ENCODE measurements at regions not wholly inside any gene's neighbourhood (a gene's known extent, or its start where the extent isn't known, plus 50 kb on each side); places are given as distances from the start of the nearest gene placed in this dataset.
A peak's percentile ranks its signal among the peaks of the same experiment; 100 is the strongest.
"Not testable (repeated sequence)": the region's sequence is repeated elsewhere in the genome, so short reads cannot be mapped to it uniquely, and the experiment has no call there.

DNA sequence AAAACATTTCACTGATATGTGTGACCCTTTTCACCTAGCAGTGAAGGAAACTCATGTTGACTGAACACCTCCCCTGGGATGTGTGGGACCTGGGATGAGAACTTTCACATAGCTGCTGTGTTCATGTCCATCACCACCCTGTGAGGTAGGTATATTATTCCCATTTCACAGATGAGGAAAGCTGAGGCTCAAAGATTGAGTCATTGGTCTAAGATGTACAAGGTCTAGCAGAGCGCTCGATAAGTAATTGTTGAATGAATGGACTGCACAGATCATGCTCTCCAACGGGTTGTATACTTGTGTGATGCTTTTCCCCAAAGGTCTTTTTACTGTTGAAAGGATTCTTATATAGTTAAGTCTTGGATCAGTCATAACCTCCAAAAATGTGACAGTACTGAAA lies 75.6 kb upstream of the TSC22D1 start:
- DNase-seq = no peak

DNA sequence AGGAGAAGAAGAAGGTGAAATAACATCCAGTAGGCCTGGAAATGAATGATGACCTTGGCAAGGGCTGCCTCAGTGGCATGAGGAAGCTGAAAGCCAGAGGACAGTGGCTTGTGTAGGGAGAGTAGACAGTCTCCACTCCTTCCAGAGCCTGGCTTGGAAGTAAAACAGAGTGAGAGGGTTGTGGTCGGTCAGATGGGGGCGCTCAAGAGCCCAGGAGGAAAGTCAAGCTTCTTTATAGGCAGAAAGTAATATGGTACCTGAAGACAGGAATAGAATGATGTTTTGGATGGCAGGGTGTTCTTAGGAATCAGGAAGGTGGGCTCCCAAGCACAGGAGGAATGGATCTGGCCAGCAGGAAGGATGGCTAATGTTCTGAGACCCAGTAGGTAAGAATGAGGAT lies 75.1 kb upstream of the TSC22D1 start:
- DNase-seq = no peak

DNA sequence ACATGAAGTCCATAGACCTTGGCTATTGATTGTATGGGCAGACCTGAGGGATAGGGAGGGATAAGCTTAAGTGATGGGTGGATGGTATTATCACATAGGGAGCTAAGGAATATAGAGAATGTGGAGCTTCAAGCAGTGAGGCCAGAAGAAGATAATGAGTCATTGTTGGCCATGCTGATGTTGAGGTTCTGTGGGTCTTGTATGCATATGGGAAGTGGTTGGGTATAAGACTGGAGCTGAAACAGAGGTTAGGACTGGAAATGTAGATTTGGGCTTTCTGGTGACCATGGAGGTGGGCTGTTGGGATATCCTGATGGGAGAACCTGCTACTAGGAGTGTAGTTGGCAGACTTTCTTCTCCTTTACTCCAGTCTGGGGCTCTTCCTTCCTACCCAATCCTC lies 73.7 kb upstream of the TSC22D1 start:
- DNase-seq = no peak

DNA sequence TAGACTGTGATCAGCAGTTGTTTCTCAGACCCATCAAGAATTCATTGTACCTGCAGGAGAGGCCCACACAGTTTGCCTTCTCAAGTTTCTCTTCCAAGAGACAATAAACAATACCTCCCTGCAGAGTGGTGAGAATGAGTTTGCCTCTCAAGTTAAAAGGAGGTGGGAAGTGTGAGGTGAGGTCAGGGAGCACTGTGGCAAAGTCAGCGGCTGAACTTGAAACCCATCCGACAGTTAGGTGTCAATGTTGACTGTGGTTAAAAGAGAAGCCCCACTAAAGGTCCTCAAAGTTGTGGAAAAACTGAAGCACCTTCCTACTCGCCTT lies 72.9 kb upstream of the TSC22D1 start:
- DNase-seq = no peak

DNA sequence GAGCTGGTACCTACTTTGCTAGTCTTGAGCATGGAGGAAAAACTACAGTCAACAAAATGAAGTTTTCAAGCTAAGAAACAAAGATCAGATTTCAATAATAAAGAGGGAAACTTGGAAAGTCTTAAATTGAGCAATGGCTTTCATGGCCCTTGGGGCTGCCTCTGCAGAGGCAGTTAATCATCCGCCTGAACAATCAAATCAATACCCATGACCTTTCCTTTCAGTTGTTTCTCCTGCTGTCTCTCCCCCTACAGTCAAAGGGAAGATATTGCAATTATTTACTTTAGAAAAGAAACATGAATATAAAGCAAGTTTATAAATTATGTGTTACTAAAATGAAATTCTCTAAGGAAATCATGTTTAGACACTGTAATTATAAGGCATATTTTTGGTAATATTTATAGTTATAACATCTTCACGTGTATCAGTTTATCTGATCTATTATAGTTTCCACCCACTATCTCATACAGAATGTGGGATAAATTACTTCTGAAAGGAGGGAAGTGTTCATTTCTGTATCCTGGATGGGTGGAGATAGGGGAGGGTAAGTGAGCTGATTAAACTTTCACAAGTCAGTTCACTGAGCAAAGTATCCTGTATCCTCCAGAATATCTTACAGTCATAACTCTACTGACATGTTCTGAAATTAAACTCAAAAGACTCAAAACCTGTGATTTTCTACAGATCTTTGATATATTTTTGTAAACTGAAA lies 72.4 kb upstream of the TSC22D1 start:
- peak in 1 of 6 experiments; percentile 6 for DNase-seq

DNA sequence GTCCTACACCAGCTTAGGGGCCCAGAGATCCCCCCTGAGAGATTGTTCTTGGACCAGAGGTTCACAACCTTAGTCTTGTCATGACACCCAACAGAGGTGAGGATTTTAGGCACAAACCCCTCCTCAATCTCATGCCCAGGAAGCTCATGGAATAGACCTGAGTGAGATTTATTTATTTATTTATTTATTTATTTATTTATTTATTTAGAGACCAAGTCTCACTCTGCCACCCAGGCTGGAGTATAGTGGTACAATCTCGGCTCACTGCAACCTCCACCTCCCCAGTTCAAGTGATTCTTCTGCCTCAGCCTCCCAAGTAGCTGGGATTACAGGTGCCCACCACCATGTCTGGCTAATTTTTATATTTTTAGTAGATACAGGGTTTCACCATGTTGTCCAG lies 71.4 kb upstream of the TSC22D1 start:
- DNase-seq = not testable (repeated sequence)

DNA sequence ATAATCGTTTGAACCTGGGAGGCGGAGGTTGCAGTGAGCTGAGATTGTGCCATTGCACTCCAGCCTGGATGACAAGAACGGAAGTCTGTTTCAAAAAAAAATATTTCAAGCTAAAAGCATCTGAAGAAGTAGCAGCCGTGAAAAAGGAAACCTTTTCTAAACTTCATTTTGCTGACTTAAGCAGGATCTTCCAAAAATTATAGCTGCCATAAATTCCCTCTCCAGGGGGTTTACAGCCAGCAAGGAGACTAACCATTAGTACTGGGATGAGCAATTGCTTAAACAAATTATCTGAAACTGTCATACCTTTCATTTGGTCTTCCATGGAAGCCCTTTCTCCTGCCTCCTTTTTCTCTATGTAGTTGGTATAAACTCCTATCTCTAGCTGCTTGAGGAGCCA lies 69.9 kb upstream of the TSC22D1 start:
- DNase-seq = no peak

DNA sequence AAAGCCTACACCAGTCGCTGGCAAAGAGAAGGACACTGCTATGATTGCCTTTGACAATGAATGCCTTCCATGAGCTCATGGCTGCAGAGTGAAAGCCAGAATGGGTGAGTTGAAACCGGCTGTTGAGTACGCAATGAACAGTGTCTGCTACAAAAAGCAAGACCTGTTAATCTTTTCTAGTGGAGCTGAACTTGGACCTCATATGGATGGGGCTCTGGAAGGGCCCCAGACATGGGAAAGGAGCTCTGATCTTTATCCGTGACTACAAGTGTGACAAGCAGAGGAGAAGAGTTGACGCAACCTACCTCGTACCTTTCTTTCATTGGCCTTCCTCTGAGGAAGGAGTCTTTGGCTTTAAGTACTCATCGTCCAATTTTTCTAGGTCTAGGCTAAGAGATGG lies 67.1 kb upstream of the TSC22D1 start:
- DNase-seq = no peak

DNA sequence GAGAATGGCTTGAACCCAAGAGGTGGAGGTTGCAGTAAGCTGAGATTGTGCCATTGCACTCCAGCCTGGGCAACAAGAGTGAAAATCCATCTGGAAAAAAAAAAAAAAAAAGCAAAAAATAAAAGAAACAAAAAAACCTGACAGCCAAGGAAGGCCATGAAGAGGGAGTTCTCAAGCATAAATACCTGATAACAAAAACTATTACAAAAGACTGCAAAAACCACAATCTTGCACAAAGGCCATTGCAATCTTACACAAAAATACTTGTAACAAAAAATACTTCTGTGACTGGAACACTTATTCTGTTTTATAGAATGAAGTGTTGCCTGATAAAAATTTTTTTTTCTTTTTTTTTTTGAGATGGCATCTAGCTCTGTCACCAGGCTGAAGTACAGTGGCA lies 61.5 kb upstream of the TSC22D1 start:
- no peak for DNase-seq

DNA sequence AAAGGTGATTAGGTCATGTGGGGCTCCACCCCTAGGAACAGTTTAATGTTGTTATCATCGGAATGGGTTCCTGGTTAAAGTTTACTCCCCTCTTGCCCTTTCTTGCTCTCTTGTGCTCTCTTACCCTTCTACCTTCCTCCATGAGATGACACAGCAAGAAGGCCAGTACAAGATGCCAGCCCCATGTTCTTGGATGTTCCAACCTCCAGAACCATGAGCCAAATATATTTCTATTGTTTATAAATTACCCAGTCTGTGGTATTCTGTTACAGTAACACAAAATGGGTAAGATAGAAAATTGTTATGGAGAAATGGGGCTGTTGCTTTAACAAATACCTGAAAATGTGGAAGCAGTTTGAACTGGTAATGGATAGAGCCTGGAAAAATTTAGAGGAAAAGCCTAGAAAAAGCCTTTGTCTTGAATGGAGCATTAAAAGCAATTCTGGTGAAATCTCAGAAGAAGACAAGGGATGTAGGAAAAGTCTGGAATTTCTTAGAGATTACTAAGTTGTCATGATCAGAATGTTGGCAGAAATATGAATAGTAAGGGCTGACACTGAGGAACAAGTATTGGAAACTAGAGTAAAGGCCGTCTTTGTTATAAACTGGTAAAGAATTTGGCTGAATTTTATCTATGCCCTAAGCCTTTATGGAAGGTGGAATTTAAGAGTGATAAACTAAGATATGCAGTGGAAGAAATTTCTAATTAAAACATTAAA lies 53.5 kb upstream of the TSC22D1 start:
- no peak for DNase-seq

DNA sequence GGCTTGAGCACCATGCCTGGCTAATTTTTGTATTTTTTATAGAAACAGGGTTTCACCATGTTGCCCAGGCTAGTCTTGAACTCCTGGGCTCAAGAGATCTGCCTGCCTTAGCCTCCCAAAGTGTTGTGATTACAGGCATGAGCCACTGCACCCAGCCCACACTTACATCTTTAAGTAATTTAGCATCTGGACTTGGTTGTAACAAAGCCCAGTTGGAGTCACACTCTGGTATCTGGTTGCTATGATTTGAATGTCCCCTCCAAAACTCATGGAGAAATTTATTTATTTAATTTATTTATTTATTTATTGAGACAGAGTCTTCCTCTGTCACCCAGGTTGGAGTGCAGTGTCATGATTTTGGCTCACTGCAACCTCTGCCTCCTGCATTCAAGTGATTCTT lies 52.7 kb upstream of the TSC22D1 start:
- not testable (repeated sequence) for DNase-seq

DNA sequence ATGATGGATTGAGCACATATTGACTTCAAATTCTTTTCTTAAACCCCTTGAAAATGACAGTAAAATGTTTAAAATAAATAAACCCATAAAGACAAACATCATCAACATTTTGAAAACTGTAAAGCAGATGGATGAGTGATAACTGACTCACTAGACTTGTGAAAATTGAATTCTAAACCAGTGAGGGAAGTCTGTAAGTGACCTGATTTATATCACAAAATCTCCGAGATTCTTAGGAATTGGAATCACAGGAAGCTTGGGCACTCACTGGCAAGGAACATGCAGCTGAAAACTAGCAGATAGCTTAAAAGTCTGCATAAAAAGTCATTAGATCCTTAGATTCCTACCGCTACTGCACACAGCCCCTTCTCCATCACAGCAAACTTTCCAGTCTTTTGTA lies 51.3 kb upstream of the TSC22D1 start:
- no peak for DNase-seq

DNA sequence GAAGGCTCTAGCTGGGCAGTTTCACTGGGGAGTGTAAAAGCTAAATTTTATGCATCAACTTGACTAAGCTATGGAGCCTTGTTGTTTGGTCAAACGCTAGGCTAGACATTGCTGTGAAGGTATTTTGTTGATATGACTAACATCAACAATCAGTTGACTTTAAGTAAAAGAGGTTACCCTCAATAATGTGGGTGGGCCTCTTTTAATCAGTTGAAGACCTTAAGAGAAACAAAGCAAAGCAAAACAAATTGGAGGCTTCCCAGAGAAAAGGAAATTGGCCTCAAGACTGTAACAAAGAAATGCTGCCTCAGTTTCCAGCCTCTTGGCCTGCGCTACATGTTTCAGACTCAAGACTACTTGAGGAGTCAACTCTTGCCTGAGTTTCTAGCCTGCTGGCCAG lies 50.0 kb upstream of the TSC22D1 start:
- DNase-seq = no peak

Measured in stimulated activated naive CD4-positive, alpha-beta T cell (primary cell).